Vagina (tissue), 2 donors: ENCODE measurements at regions not wholly inside any gene's neighbourhood (a gene's known extent, or its start where the extent isn't known, plus 50 kb on each side); places are given as distances from the start of the nearest gene placed in this dataset.

ENCODE experiments used
- DNase-seq, 2 donors: peaks; one replicate each; pipeline ENCODE4 v3.0.0-alpha.2; 2017; ENCODE audit errors: extremely low spot score in 2 of 2
- H3K27ac ChIP-seq: fragments of 200-600 bp; sonication (generic); one replicate; pipeline ENCODE4 v1.5.1; 2019
- H3K27me3 ChIP-seq: fragments of 200-600 bp; sonication (generic); one replicate; pipeline ENCODE4 v1.5.1; 2019
- H3K36me3 ChIP-seq, 2 donors: fragments of 200-600 bp; sonication (generic); one replicate each; pipeline ENCODE4 v1.5.1; 2017 to 2019
- H3K4me1 ChIP-seq: fragments of 200-600 bp; sonication (generic); one replicate; pipeline ENCODE4 v1.5.1; 2019
- H3K4me3 ChIP-seq, 2 donors: fragments of 200-600 bp; sonication (generic); 1 replicate in 1 of 2; 2 replicates in 1 of 2; pipeline ENCODE4 v1.5.1; 2016 to 2019
- H3K9me3 ChIP-seq: fragments of 200-600 bp; sonication (generic); one replicate; pipeline ENCODE4 v1.5.1; 2019
- CTCF ChIP-seq, 3 experiments: fragments of 450-650 bp in 2 of 3; fragments of 200-600 bp in 1 of 3; sonication (generic) in 1 of 3; IDR thresholded peaks; one replicate each; pipeline ENCODE4 v1.5.1; 2017 to 2019; ENCODE audit warnings: antibody characterized with exemption in 3 of 3, mild to moderate bottlenecking in 2 of 3, moderate library complexity in 2 of 3
- POLR2A ChIP-seq, 2 donors: fragments of 450-650 bp; IDR thresholded peaks; one replicate each; pipeline ENCODE4 v1.6.1; 2017; ENCODE audit warnings: antibody characterized with exemption in 2 of 2, mild to moderate bottlenecking in 2 of 2, moderate library complexity in 2 of 2
- POLR2AphosphoS5 ChIP-seq, 2 donors: sonication (generic); formaldehyde crosslinking; IDR thresholded peaks; one replicate each; pipeline ENCODE4 v1.9.0; 2017; ENCODE audit warnings: antibody characterized with exemption in 2 of 2, mild to moderate bottlenecking in 2 of 2, low read depth in 1 of 2; ENCODE audit not compliant: insufficient read depth in 1 of 2
- intact Hi-C: fragments of 100-400 bp; cut with DNase I; formaldehyde crosslinking; loops from one replicate; pipeline ENCODE4 v1.15.1; 2023

GRCh38 chrX:121102101-121102500, 54.7 kb downstream of the GLUD2 start:
- Histone ChIP-seq H3K27ac (no peak overlapping the region), H3K9me3 (no peaks in the 10 kb centered on the region), H3K36me3 (no peaks in the 10 kb centered on the region), H3K4me3 (no peak overlapping the region), H3K4me1 (no peaks in the 10 kb centered on the region), H3K27me3 (no peaks in the 10 kb centered on the region)
- intact Hi-C loops, result no loop called here
- no peak for TF ChIP-seq CTCF (IDR thresholded peaks at IDR 0.05)
- no peak for TF ChIP-seq POLR2AphosphoS5 (IDR thresholded peaks at IDR 0.05; ENCODE audit: insufficient read depth in 1 of 2, low read depth in 1 of 2)
- no peak for TF ChIP-seq POLR2A (IDR thresholded peaks at IDR 0.05)
- DNase-seq, result no peak

GRCh38 chrX:121103381-121103780, 56.0 kb downstream of the GLUD2 start:
- H3K4me3 ChIP-seq, result no peak overlapping the region
- no peaks in the 10 kb centered on the region for H3K4me1 ChIP-seq
- no peaks in the 10 kb centered on the region for H3K36me3 ChIP-seq
- H3K27ac ChIP-seq, result no peak overlapping the region
- no peaks in the 10 kb centered on the region for H3K9me3 ChIP-seq
- no peaks in the 10 kb centered on the region for H3K27me3 ChIP-seq
- DNase-seq, result no peak
- TF ChIP-seq POLR2A (IDR thresholded peaks at IDR 0.05), result no peak
- TF ChIP-seq POLR2AphosphoS5 (IDR thresholded peaks at IDR 0.05; ENCODE audit: insufficient read depth in 1 of 2, low read depth in 1 of 2), result no peak
- TF ChIP-seq CTCF (IDR thresholded peaks at IDR 0.05), result no peak
- intact Hi-C loops, result no loop called here

GRCh38 chrX:121106484-121107235, 59.2 kb downstream of the GLUD2 start:
- DNase-seq, result no peak
- Histone ChIP-seq H3K27ac (no peak overlapping the region), H3K9me3 (no peaks in the 10 kb centered on the region), H3K27me3 (no peaks in the 10 kb centered on the region), H3K4me3 (no peak overlapping the region), H3K36me3 (no peaks in the 10 kb centered on the region), H3K4me1 (no peaks in the 10 kb centered on the region)
- TF ChIP-seq POLR2AphosphoS5 (IDR thresholded peaks at IDR 0.05; ENCODE audit: insufficient read depth in 1 of 2, low read depth in 1 of 2) (no peak), POLR2A (IDR thresholded peaks at IDR 0.05) (no peak), CTCF (IDR thresholded peaks at IDR 0.05) (no peak)
- intact Hi-C loops, result no loop called here

GRCh38 chrX:121109986-121110385, 62.6 kb downstream of the GLUD2 start:
- TF ChIP-seq POLR2A (IDR thresholded peaks at IDR 0.05), result no peak
- TF ChIP-seq CTCF (IDR thresholded peaks at IDR 0.05), result no peak
- TF ChIP-seq POLR2AphosphoS5 (IDR thresholded peaks at IDR 0.05; ENCODE audit: insufficient read depth in 1 of 2, low read depth in 1 of 2), result no peak
- Histone ChIP-seq H3K9me3 (no peaks in the 10 kb centered on the region), H3K27me3 (no peaks in the 10 kb centered on the region), H3K4me1 (no peaks in the 10 kb centered on the region), H3K27ac (no peak overlapping the region), H3K36me3 (no peaks in the 10 kb centered on the region), H3K4me3 (no peak overlapping the region)
- intact Hi-C loops, result no loop called here
- no peak for DNase-seq

GRCh38 chrX:121110536-121110935, 63.1 kb downstream of the GLUD2 start:
- H3K36me3 ChIP-seq, result no peaks in the 10 kb centered on the region
- H3K4me1 ChIP-seq, result no peaks in the 10 kb centered on the region
- H3K27me3 ChIP-seq, result no peaks in the 10 kb centered on the region
- no peak for TF ChIP-seq CTCF (IDR thresholded peaks at IDR 0.05)
- no peak for TF ChIP-seq POLR2A (IDR thresholded peaks at IDR 0.05)
- TF ChIP-seq POLR2AphosphoS5 (IDR thresholded peaks at IDR 0.05; ENCODE audit: insufficient read depth in 1 of 2, low read depth in 1 of 2), result no peak
- H3K27ac ChIP-seq, result no peak overlapping the region
- DNase-seq, result no peak
- H3K9me3 ChIP-seq, result no peaks in the 10 kb centered on the region
- H3K4me3 ChIP-seq, result no peak overlapping the region
- intact Hi-C loops, result no loop called here
